Heart right ventricle (tissue), 16 donors: ENCODE measurements at regions not wholly inside any gene's neighbourhood (a gene's known extent, or its start where the extent isn't known, plus 50 kb on each side); places are given as distances from the start of the nearest gene placed in this dataset.
"Not testable (repeated sequence)": the region's sequence is repeated elsewhere in the genome, so short reads cannot be mapped to it uniquely, and the experiment has no call there.

Experiments
- ATAC-seq, 8 donors: fragments of 200-7000 bp; cut with Tn5 transposase; one replicate each; pipeline ENCODE4 v1.9.1; 2020; ENCODE audit warnings: mild to moderate bottlenecking in 8 of 8, moderate library complexity in 8 of 8, moderate number of reproducible peaks in 1 of 8
- DNase-seq, 2 donors: peaks; one replicate each; pipeline ENCODE4 v3.0.0-alpha.2; 2020
- H3K27ac ChIP-seq, 10 donors: fragments of 200-600 bp; sonication (generic) in 2 of 10; one replicate each; pipeline versions ENCODE4 v1.5.0 to v1.8.0; 2020 to 2022; ENCODE audit warnings: mild to moderate bottlenecking in 3 of 10
- H3K27me3 ChIP-seq, 7 donors: fragments of 200-600 bp; one replicate each; pipeline ENCODE4 v1.8.0; 2021 to 2022; ENCODE audit warnings: mild to moderate bottlenecking in 2 of 7
- H3K36me3 ChIP-seq, 9 donors: fragments of 200-600 bp; sonication (generic) in 1 of 9; one replicate each; pipeline versions ENCODE4 v1.5.0 to v1.8.0; 2020 to 2022; ENCODE audit warnings: mild to moderate bottlenecking in 2 of 9
- H3K4me1 ChIP-seq, 9 donors: fragments of 200-600 bp; sonication (generic) in 1 of 9; one replicate each; pipeline versions ENCODE4 v1.5.0 to v1.8.0; 2020 to 2022; ENCODE audit warnings: mild to moderate bottlenecking in 4 of 9
- H3K4me3 ChIP-seq, 10 donors: fragments of 200-600 bp; sonication (generic) in 2 of 10; one replicate each; pipeline versions ENCODE4 v1.5.0 to v1.8.0; 2020 to 2022; ENCODE audit warnings: mild to moderate bottlenecking in 7 of 10, moderate library complexity in 2 of 10
- H3K9me3 ChIP-seq, 11 donors: fragments of 200-600 bp in 10 of 11; sonication (generic) in 2 of 11; one replicate each; pipeline versions ENCODE4 v1.5.0 to v1.8.0; 2013 to 2022; ENCODE audit warnings: mild to moderate bottlenecking in 2 of 11, control low read depth in 1 of 11, moderate library complexity in 1 of 11
- CTCF ChIP-seq, 9 donors: fragments of 200-600 bp; sonication (generic) in 2 of 9; IDR thresholded peaks; one replicate each; pipeline versions ENCODE4 v1.5.0 to v1.8.0; 2021 to 2022; ENCODE audit warnings: antibody characterized with exemption in 9 of 9, mild to moderate bottlenecking in 5 of 9, moderate library complexity in 1 of 9
- WGBS, 2 donors: extraction: QIAGEN DNeasy Blood & Tissue Kit; methylation state at CpG; one replicate each; pipeline ENCODE4 v1.1.7; 2013; ENCODE audit warnings: inconsistent platforms in 1 of 2; 5-methylcytosine and 5-hydroxymethylcytosine counted together
- intact Hi-C, 10 donors: fragments of 100-400 bp; cut with DNase I; formaldehyde crosslinking; loops; one replicate each; pipeline versions ENCODE4 v1.11.1 to v1.14.2; 2022
- donor health status: Arrhythmogenic right ventricular cardiomyopathy.
- donor health status: ischemic (EF 13 %, LVEDD 7.1; RV severe dilation, severe dysfunction).
- donor health status: healthy with polysubstance abuse.
- donor health status: DM: no; HTN: yes; CAD: no.
- donor health status: DM: no; HTN: no; CAD: no.
- donor health status: ischemic (EF 25% LVEDD 6.9; RV normal size, moderate dysfunction).
- donor health status: ischemic (EF 25% LVEDD 5.7; RV mildly dilated, moderate dysfunction).
- donor health status: healthy.
- donor health status: DM: yes; HTN: yes; CAD: no.
- donor health status: Ischemic cardiomyopathy.
- donor health status: ischemic (EF 35%, LVEDD 5.7; RV mildly dilated, moderate dysfunction).
- donor health status: nonischemic (EF 11% LVEDD 7.7; RV severe dilation, severe dysfunction).
- donor health status: DM: yes; HTN: yes; CAD: no.
- donor health status: PGD.
- donor health status: ischemic (EF 29% LVEDD 5.4; RV normal size, mild dysfunction).
- donor health status: nonischemic (EF 23%, LVEDD 6.1; RV moderate dilation, normal function).

GRCh38 chr14:45587142-45587541, 334.1 kb upstream of the MIS18BP1 start:
- Histone ChIP-seq H3K9me3 (peaks cover 0 to 52% (median 3%) of the 10 kb centered on the region in 11 donors), H3K4me3 (no peak overlapping the region), H3K4me1 (no peaks in the 10 kb centered on the region), H3K27ac (no peak overlapping the region), H3K36me3 (no peaks in the 10 kb centered on the region), H3K27me3 (no peaks in the 10 kb centered on the region)
- WGBS, 2 donors = 68 to 70% methylated on average over 3 of the region's 3 CpGs
- ATAC-seq (no peak), DNase-seq (no peak)
- TF ChIP-seq CTCF (IDR thresholded peaks at IDR 0.05) = no peak
- intact Hi-C loops = no loop called here

DNA sequence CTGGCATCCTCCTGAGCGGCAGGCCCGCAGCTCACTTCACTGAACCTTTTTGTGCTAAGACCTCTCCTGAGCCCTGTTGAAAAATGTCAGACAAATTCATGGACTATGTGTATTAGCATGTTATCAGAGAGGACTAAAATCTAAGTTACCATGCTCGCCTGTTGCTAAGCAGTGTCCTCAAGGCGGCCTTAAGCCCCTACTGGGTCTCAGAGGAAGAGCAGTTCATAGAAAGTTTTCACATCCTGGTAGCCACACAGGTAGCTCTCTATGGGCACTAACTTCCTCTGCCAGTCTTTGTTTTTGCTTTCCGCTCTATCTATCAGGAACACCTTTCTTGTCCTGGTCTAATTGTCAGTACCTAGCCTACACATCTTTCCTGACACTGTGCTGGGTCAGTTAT, 306.6 kb upstream of the MIS18BP1 start:
- H3K27me3 ChIP-seq = no peaks in the 10 kb centered on the region
- no peaks in the 10 kb centered on the region for H3K4me1 ChIP-seq
- no peak overlapping the region for H3K4me3 ChIP-seq
- WGBS, 2 donors = 82 to 84% methylated on average over 5 of the region's 5 CpGs
- TF ChIP-seq CTCF (IDR thresholded peaks at IDR 0.05) = no peak
- H3K36me3 ChIP-seq = no peaks in the 10 kb centered on the region
- DNase-seq (no peak), ATAC-seq (no peak)
- intact Hi-C loops = no loop called here
- no peak overlapping the region for H3K27ac ChIP-seq
- H3K9me3 ChIP-seq = no peaks in the 10 kb centered on the region

- H3K27ac ChIP-seq = no peak overlapping the region
- no peak overlapping the region for H3K4me3 ChIP-seq
- no peaks in the 10 kb centered on the region for H3K9me3 ChIP-seq
- TF ChIP-seq CTCF (IDR thresholded peaks at IDR 0.05) = no peak
- no peak for ATAC-seq
- H3K4me1 ChIP-seq = no peaks in the 10 kb centered on the region
- DNase-seq = no peak
- intact Hi-C loops = no loop called here
- H3K36me3 ChIP-seq = no peaks in the 10 kb centered on the region
- no peaks in the 10 kb centered on the region for H3K27me3 ChIP-seq
These were observed 305.2 kb upstream of the MIS18BP1 start for GRCh38 chr14:45558183-45558582.

GRCh38 chr14:45553981-45554380, 301.0 kb upstream of the MIS18BP1 start:
- intact Hi-C loops = no loop called here
- DNase-seq = no peak
- no peak for ATAC-seq
- Histone ChIP-seq H3K4me1 (no peaks in the 10 kb centered on the region), H3K4me3 (no peak overlapping the region), H3K27ac (no peak overlapping the region), H3K9me3 (peaks cover 0 to 5% (median 0%) of the 10 kb centered on the region in 11 donors), H3K27me3 (no peaks in the 10 kb centered on the region), H3K36me3 (no peaks in the 10 kb centered on the region)
- no peak for TF ChIP-seq CTCF (IDR thresholded peaks at IDR 0.05)
- WGBS, 2 donors = 52 to 68% methylated on average over 1 of the region's 1 CpG

DNA sequence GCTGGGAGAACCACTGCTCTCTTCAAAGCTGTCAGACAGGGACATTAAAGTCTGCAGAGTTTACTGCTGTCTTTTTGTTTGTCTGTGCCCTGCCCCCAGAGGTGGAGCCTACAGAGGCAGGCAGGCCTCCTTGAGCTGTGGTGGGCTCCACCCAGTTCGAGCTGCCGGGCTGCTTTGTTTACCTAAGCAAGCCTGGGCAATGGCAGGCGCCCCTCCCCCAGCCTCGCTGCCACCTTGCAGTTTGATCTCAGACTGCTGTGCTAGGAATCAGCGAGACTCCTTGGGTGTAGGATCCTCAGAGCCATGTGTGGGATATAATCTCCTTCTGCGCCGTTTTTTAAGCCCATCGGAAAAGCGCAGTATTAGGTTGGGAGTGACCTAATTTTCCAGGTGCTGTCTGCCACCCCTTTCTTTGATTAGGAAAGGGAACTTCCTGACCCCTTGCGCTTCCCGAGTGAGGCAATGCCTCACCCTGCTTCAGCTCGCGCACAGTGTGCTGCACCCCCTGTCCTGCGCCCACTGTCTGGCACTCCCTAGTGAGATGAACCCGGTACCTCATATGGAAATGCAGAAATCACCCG, 298.3 kb upstream of the MIS18BP1 start:
- H3K27me3 ChIP-seq, H3K36me3 ChIP-seq, ATAC-seq, H3K9me3 ChIP-seq, H3K4me3 ChIP-seq, DNase-seq, intact Hi-C loops, H3K4me1 ChIP-seq, H3K27ac ChIP-seq: not testable (repeated sequence)
- 56 to 58% methylated on average over 16 of the region's 16 CpGs for WGBS, 2 donors
